Upper lobe of left lung (tissue), 4 donors: ENCODE measurements at regions not wholly inside any gene's neighbourhood (a gene's known extent, or its start where the extent isn't known, plus 50 kb on each side); places are given as distances from the start of the nearest gene placed in this dataset.

Experiments
- EP300 ChIP-seq, 4 donors: sonication (generic); formaldehyde crosslinking; IDR thresholded peaks; one replicate each; pipeline ENCODE4 v1.5.1; 2017; ENCODE audit warnings: antibody characterized with exemption in 4 of 4, control low read depth in 2 of 4
- POLR2A ChIP-seq, 4 donors: fragments of 450-650 bp; IDR thresholded peaks; one replicate each; pipeline ENCODE4 v1.5.1; 2016 to 2017; ENCODE audit warnings: antibody characterized with exemption in 4 of 4, mild to moderate bottlenecking in 2 of 4
- POLR2AphosphoS5 ChIP-seq, 2 donors: sonication (generic); formaldehyde crosslinking; IDR thresholded peaks; one replicate each; pipeline ENCODE4 v1.5.1; 2017; ENCODE audit warnings: antibody characterized with exemption in 2 of 2
- TF ChIP-seq, protein P1 (sequence below), 6 experiments: fragments of 450-650 bp in 4 of 6; fragments of 200-600 bp in 2 of 6; sonication (generic) in 2 of 6; IDR thresholded peaks; one replicate each; pipeline ENCODE4 v1.5.1; 2016 to 2019; ENCODE audit warnings: antibody characterized with exemption in 6 of 6

DNA sequence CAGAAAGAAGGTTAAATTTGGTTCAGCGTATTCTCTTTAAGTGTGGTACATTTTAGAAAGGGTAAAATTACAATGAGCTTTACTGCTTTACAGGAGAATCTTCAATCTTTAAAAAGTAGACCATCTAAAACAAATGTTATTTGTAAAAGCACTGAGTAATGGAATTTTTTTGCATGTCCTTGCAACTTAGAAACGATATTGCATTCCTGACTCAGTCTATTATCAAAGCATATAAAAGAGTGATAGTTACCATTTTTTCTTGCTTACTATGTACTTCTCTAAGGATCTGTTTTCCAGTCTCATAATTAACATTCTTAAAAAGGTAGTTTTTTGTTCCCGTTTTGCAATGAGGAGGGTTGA, 55.5 kb upstream of the TNFAIP8 start:
- TF ChIP-seq, protein P1, sequence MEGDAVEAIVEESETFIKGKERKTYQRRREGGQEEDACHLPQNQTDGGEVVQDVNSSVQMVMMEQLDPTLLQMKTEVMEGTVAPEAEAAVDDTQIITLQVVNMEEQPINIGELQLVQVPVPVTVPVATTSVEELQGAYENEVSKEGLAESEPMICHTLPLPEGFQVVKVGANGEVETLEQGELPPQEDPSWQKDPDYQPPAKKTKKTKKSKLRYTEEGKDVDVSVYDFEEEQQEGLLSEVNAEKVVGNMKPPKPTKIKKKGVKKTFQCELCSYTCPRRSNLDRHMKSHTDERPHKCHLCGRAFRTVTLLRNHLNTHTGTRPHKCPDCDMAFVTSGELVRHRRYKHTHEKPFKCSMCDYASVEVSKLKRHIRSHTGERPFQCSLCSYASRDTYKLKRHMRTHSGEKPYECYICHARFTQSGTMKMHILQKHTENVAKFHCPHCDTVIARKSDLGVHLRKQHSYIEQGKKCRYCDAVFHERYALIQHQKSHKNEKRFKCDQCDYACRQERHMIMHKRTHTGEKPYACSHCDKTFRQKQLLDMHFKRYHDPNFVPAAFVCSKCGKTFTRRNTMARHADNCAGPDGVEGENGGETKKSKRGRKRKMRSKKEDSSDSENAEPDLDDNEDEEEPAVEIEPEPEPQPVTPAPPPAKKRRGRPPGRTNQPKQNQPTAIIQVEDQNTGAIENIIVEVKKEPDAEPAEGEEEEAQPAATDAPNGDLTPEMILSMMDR (IDR thresholded peaks at IDR 0.05) = no peak
- no peak for TF ChIP-seq POLR2A (IDR thresholded peaks at IDR 0.05)
- no peak for TF ChIP-seq EP300 (IDR thresholded peaks at IDR 0.05)
- TF ChIP-seq POLR2AphosphoS5 (IDR thresholded peaks at IDR 0.05) = no peak
